Mammary epithelial cell (primary cell): ENCODE measurements at regions not wholly inside any gene's neighbourhood (a gene's known extent, or its start where the extent isn't known, plus 50 kb on each side); places are given as distances from the start of the nearest gene placed in this dataset.

Experiments used
- CTCF ChIP-seq, 2 donors: IDR thresholded peaks in 1 of 2; conservative IDR thresholded peaks in 1 of 2; 2 replicates each; pipeline ENCODE4 v1.5.1; 2011 to 2012; ENCODE audit warnings: inconsistent platforms in 2 of 2, low read length in 2 of 2, mild to moderate bottlenecking in 2 of 2, control low read depth in 1 of 2, low read depth in 1 of 2; ENCODE audit not compliant: insufficient read depth in 1 of 2; ENCODE audit errors: extremely low read depth in 1 of 2
- EZH2 ChIP-seq: IDR thresholded peaks from 2 replicates; pipeline ENCODE4 v1.6.1; 2012; ENCODE audit warnings: low read length, inconsistent platforms, borderline replicate concordance

- TF ChIP-seq EZH2 (no peak), CTCF (conservative IDR thresholded peaks at IDR 0.05 in 1 of 2, IDR thresholded peaks at IDR 0.05 in 1 of 2; ENCODE audit: extremely low read depth in 1 of 2, insufficient read depth in 1 of 2, low read depth in 1 of 2, low read length in 2 of 2) (no peak)
Measured at GRCh38 chr1:38197312-38198061, 150.9 kb upstream of the POU3F1 start.
